Brain pericyte (primary cell): ENCODE measurements at regions not wholly inside any gene's neighbourhood (a gene's known extent, or its start where the extent isn't known, plus 50 kb on each side); places are given as distances from the start of the nearest gene placed in this dataset.

Experiments
- DNase-seq: peaks from one replicate; pipeline ENCODE4 v3.0.0-alpha.2; 2012; ENCODE audit warnings: low read depth, low spot score

GRCh38 chr5:175195698-175196656 is 248.0 kb downstream of the DRD1 start:
- DNase-seq = no peak

- DNase-seq = no peak
These were observed 262.7 kb downstream of the DRD1 start for GRCh38 chr5:175181331-175181730.

GRCh38 chr5:175170899-175171298 is 273.1 kb downstream of the DRD1 start:
- DNase-seq = no peak

- DNase-seq = no peak
These were observed 275.0 kb downstream of the DRD1 start for GRCh38 chr5:175168882-175169507.

GRCh38 chr5:175166026-175166425 is 278.0 kb downstream of the DRD1 start:
- DNase-seq = no peak

GRCh38 chr5:175163586-175164275 is 280.3 kb downstream of the DRD1 start:
- no peak for DNase-seq

GRCh38 chr5:175162036-175162435 is 281.9 kb downstream of the DRD1 start:
- no peak for DNase-seq

GRCh38 chr5:175159956-175160355 is 284.0 kb downstream of the DRD1 start:
- no peak for DNase-seq

GRCh38 chr5:175148636-175149172 is 295.3 kb downstream of the DRD1 start:
- DNase-seq = no peak

- DNase-seq = no peak
These were observed 297.2 kb downstream of the DRD1 start for GRCh38 chr5:175146733-175147132.

GRCh38 chr5:175141421-175141820 is 302.6 kb downstream of the DRD1 start:
- no peak for DNase-seq

- DNase-seq = no peak
These were observed 310.8 kb downstream of the DRD1 start for GRCh38 chr5:175133185-175133584.

- DNase-seq = no peak
These were observed 312.6 kb downstream of the DRD1 start for GRCh38 chr5:175131432-175131831.

GRCh38 chr5:175129619-175130018 is 314.4 kb downstream of the DRD1 start:
- no peak for DNase-seq

- no peak for DNase-seq
These were observed 314.9 kb downstream of the DRD1 start for GRCh38 chr5:175129121-175129520.

GRCh38 chr5:175124821-175125220 is 319.2 kb downstream of the DRD1 start:
- DNase-seq = no peak

GRCh38 chr5:175124251-175124813 is 319.6 kb downstream of the DRD1 start:
- no peak for DNase-seq

- no peak for DNase-seq
These were observed 320.4 kb downstream of the DRD1 start for GRCh38 chr5:175123542-175123941.

- DNase-seq = no peak
These were observed 322.5 kb downstream of the DRD1 start for GRCh38 chr5:175121457-175121856.

- no peak for DNase-seq
These were observed 323.6 kb downstream of the DRD1 start for GRCh38 chr5:175120412-175120811.

- DNase-seq = no peak
These were observed 325.2 kb downstream of the DRD1 start for GRCh38 chr5:175118700-175119309.
